Prostate gland (tissue), 2 donors: ENCODE measurements at regions not wholly inside any gene's neighbourhood (a gene's known extent, or its start where the extent isn't known, plus 50 kb on each side); places are given as distances from the start of the nearest gene placed in this dataset.

ENCODE experiments used
- DNase-seq: peaks from one replicate; pipeline ENCODE4 v3.0.0-alpha.2; 2019; ENCODE audit warnings: low spot score
- H3K27ac ChIP-seq, 2 donors: fragments of 200-600 bp; sonication (generic); 2 replicates each; pipeline ENCODE4 v1.5.1; 2017 to 2019
- H3K27me3 ChIP-seq: fragments of 200-600 bp; sonication (generic); replicated peaks from 2 replicates; pipeline ENCODE4 v1.5.1; 2019; ENCODE audit not compliant: insufficient read depth
- H3K36me3 ChIP-seq, 2 donors: fragments of 200-600 bp; sonication (generic); 1 replicate in 1 of 2; 2 replicates in 1 of 2; pipeline versions ENCODE4 v1.5.1 to v1.8.1; 2017 to 2019
- H3K4me1 ChIP-seq: fragments of 200-600 bp; sonication (generic); replicated peaks from 2 replicates; pipeline ENCODE4 v1.5.1; 2019
- H3K4me3 ChIP-seq, 2 donors: fragments of 200-600 bp; sonication (generic); 2 replicates each; pipeline ENCODE4 v1.5.1; 2017 to 2019
- H3K9me3 ChIP-seq: fragments of 200-600 bp; sonication (generic); 2 replicates; pipeline ENCODE4 v1.5.1; 2017
- CTCF ChIP-seq, 4 experiments: fragments of 200-600 bp in 2 of 4; fragments of 450-650 bp in 2 of 4; sonication (generic) in 2 of 4; IDR thresholded peaks; 1 replicate in 3 of 4; 2 replicates in 1 of 4; pipeline ENCODE4 v1.5.1; 2016 to 2019; ENCODE audit warnings: antibody characterized with exemption in 4 of 4, mild to moderate bottlenecking in 2 of 4, moderate library complexity in 2 of 4
- POLR2A ChIP-seq: fragments of 450-650 bp; IDR thresholded peaks from one replicate; pipeline ENCODE4 v1.6.1; 2016; ENCODE audit warnings: antibody characterized with exemption, mild to moderate bottlenecking
- POLR2AphosphoS5 ChIP-seq: sonication (generic); formaldehyde crosslinking; IDR thresholded peaks from one replicate; pipeline ENCODE4 v1.6.1; 2017; ENCODE audit warnings: antibody characterized with exemption
- WGBS: methylation state at CpG from one replicate; pipeline ENCODE4 v1.1.5; 2018; 5-methylcytosine and 5-hydroxymethylcytosine counted together
- intact Hi-C: fragments of 100-400 bp; cut with DNase I; formaldehyde crosslinking; loops from one replicate; pipeline ENCODE4 v1.14.2; 2022

GRCh38 chr18:44197832-44198611 is 482.7 kb upstream of the SETBP1 start:
- Histone ChIP-seq H3K36me3 (no peaks in the 10 kb centered on the region), H3K27ac (no peak overlapping the region), H3K27me3 (no peaks in the 10 kb centered on the region), H3K4me3 (no peak overlapping the region), H3K9me3 (no peaks in the 10 kb centered on the region), H3K4me1 (no peaks in the 10 kb centered on the region)
- TF ChIP-seq POLR2AphosphoS5 = no peak
- TF ChIP-seq CTCF (IDR thresholded peaks at IDR 0.05) = no peak
- no peak for TF ChIP-seq POLR2A
- no peak for DNase-seq
- intact Hi-C loops = no loop called here
- WGBS = 89% methylated on average over 8 of the region's 8 CpGs

- H3K4me1 ChIP-seq = no peaks in the 10 kb centered on the region
- H3K27ac ChIP-seq = no peak overlapping the region
- H3K27me3 ChIP-seq = no peaks in the 10 kb centered on the region
- H3K4me3 ChIP-seq = no peak overlapping the region
- 57% methylated on average over 4 of the region's 4 CpGs for WGBS
- intact Hi-C loops = no loop called here
- TF ChIP-seq POLR2AphosphoS5 (no peak), POLR2A (no peak), CTCF (IDR thresholded peaks at IDR 0.05) (no peak)
- H3K9me3 ChIP-seq = no peaks in the 10 kb centered on the region
- DNase-seq = no peak
- H3K36me3 ChIP-seq = no peaks in the 10 kb centered on the region
Measured at GRCh38 chr18:44198612-44199284, 481.9 kb upstream of the SETBP1 start.

DNA sequence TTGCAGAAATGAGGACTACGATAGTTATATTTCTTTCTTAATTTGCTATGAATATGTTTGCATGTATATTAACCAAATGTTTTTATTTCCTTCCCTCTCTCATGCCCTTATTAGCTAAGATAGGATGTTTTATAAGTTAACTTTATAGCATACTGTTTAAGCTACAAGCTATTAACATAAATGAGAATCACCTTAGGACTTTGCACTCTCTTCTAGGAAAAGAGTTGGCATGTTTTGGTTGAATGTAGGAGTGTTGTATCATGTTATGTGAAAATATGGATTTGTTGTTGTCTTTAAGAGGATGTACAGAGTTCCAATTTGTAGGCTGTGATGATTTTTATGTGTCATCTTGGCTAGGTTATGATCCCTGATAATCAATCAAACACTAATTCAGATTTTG is 467.4 kb upstream of the SETBP1 start:
- no peak overlapping the region for H3K4me3 ChIP-seq
- DNase-seq = no peak
- H3K36me3 ChIP-seq = no peaks in the 10 kb centered on the region
- H3K27me3 ChIP-seq = no peaks in the 10 kb centered on the region
- no peaks in the 10 kb centered on the region for H3K4me1 ChIP-seq
- intact Hi-C loops = no loop called here
- 89% methylated on average over 1 of the region's 1 CpG for WGBS
- H3K9me3 ChIP-seq = no peaks in the 10 kb centered on the region
- H3K27ac ChIP-seq = no peak overlapping the region
- TF ChIP-seq POLR2AphosphoS5 (no peak), CTCF (IDR thresholded peaks at IDR 0.05) (no peak), POLR2A (no peak)

- TF ChIP-seq CTCF (IDR thresholded peaks at IDR 0.05) = no peak
- TF ChIP-seq POLR2AphosphoS5 = no peak
- no peak for TF ChIP-seq POLR2A
- no peaks in the 10 kb centered on the region for H3K9me3 ChIP-seq
- intact Hi-C loops = no loop called here
- 92% methylated on average over 2 of the region's 2 CpGs for WGBS
- H3K27me3 ChIP-seq = no peaks in the 10 kb centered on the region
- H3K27ac ChIP-seq = no peak overlapping the region
- no peaks in the 10 kb centered on the region for H3K36me3 ChIP-seq
- no peak overlapping the region for H3K4me3 ChIP-seq
- DNase-seq = no peak
- H3K4me1 ChIP-seq = no peaks in the 10 kb centered on the region
Measured at GRCh38 chr18:44214396-44214795, 466.3 kb upstream of the SETBP1 start.

DNA sequence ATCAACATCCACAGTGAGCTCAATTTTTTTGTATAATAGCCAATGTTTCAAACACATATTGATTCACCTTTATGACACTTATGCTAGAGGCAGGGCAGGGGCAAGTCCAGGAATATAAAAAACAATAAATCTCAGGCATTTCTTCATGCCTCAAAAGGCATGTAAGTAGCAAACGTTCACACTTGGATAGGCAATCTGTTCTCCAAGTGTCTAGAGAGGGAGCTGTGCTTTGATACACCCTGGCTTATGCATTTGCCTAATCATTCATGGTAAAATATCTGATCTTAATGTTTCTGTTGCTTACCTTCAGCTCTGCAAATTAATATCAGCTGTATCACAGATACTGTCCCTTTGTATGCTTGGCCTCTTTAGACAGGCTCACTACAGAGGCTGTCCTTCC is 464.5 kb upstream of the SETBP1 start:
- no peak for DNase-seq
- TF ChIP-seq CTCF (IDR thresholded peaks at IDR 0.05) (no peak), POLR2A (no peak), POLR2AphosphoS5 (no peak)
- Histone ChIP-seq H3K36me3 (no peaks in the 10 kb centered on the region), H3K4me1 (no peaks in the 10 kb centered on the region), H3K9me3 (no peaks in the 10 kb centered on the region), H3K27ac (no peak overlapping the region), H3K4me3 (no peak overlapping the region), H3K27me3 (no peaks in the 10 kb centered on the region)
- 80% methylated on average over 1 of the region's 1 CpG for WGBS
- intact Hi-C loops = no loop called here
